Pons (tissue), 1 donor: ENCODE measurements at regions not wholly inside any gene's neighbourhood (a gene's known extent, or its start where the extent isn't known, plus 50 kb on each side); places are given as distances from the start of the nearest gene placed in this dataset.
A peak's percentile ranks its signal among the peaks of the same experiment; 100 is the strongest.
"Not testable (repeated sequence)": the region's sequence is repeated elsewhere in the genome, so short reads cannot be mapped to it uniquely, and the experiment has no call there.

Source experiments
- DNase-seq: peaks from one replicate; pipeline ENCODE4 v3.0.0-alpha.2; 2016; ENCODE audit warnings: low spot score

- no peak for DNase-seq
These were observed 167.6 kb upstream of the WWC1 start for GRCh38 chr5:168123631-168124528.

GRCh38 chr5:168125445-168126199, 165.8 kb upstream of the WWC1 start:
- DNase-seq, result no peak

GRCh38 chr5:168126606-168127005, 164.8 kb upstream of the WWC1 start:
- DNase-seq, result no peak

GRCh38 chr5:168128111-168128510, 163.3 kb upstream of the WWC1 start:
- DNase-seq, result peak; percentile 30

- no peak for DNase-seq
These were observed 162.9 kb upstream of the WWC1 start for GRCh38 chr5:168128557-168128956.

- DNase-seq, result no peak
These were observed 159.9 kb upstream of the WWC1 start for GRCh38 chr5:168131519-168131918.

- DNase-seq, result no peak
These were observed 159.2 kb upstream of the WWC1 start for GRCh38 chr5:168132241-168132641.

- no peak for DNase-seq
These were observed 155.5 kb upstream of the WWC1 start for GRCh38 chr5:168135897-168136296.

GRCh38 chr5:168136340-168136739, 155.1 kb upstream of the WWC1 start:
- DNase-seq, result no peak

- no peak for DNase-seq
These were observed 154.2 kb upstream of the WWC1 start for GRCh38 chr5:168137265-168137664.

GRCh38 chr5:168140241-168140640, 151.2 kb upstream of the WWC1 start:
- DNase-seq, result no peak

- no peak for DNase-seq
These were observed 149.0 kb upstream of the WWC1 start for GRCh38 chr5:168142402-168142801.

GRCh38 chr5:168143521-168143920, 147.9 kb upstream of the WWC1 start:
- not testable (repeated sequence) for DNase-seq

- DNase-seq, result no peak
These were observed 144.3 kb upstream of the WWC1 start for GRCh38 chr5:168147106-168147505.

GRCh38 chr5:168147568-168148360, 143.7 kb upstream of the WWC1 start:
- no peak for DNase-seq

GRCh38 chr5:168151041-168151440, 140.4 kb upstream of the WWC1 start:
- no peak for DNase-seq

- DNase-seq, result no peak
These were observed 138.8 kb upstream of the WWC1 start for GRCh38 chr5:168152660-168153059.

GRCh38 chr5:168153263-168153875, 138.1 kb upstream of the WWC1 start:
- DNase-seq, result no peak

GRCh38 chr5:168153876-168154270, 137.6 kb upstream of the WWC1 start:
- no peak for DNase-seq

GRCh38 chr5:168155585-168155984, 135.9 kb upstream of the WWC1 start:
- no peak for DNase-seq

- DNase-seq, result no peak
These were observed 135.3 kb upstream of the WWC1 start for GRCh38 chr5:168156170-168156569.

- no peak for DNase-seq
These were observed 134.3 kb upstream of the WWC1 start for GRCh38 chr5:168157141-168157540.
